ENCODE measurements at regions not wholly inside any gene's neighbourhood (a gene's known extent, or its start where the extent isn't known, plus 50 kb on each side); places are given as distances from the start of the nearest gene placed in this dataset.
A peak's percentile ranks its signal among the peaks of the same experiment; 100 is the strongest.

DNA sequence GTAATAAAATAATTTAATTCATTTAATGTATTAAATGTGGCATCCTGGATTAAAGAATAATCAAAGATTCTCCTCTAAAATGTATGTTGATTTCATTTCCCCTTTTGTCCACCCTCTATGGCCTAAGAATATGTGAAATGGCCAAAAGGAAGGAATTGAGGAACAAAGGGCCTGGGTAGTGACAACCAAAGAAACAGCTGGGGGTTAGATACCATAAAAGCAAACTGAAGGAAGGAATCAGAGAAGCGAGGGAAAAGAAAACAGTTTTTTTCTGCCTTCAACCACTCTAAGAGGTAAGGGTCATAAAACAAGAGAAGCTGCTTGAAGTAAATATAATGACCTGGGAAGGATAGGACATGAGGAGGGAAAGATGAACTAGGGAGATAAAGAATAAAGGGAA is 139.3 kb downstream of the FAM76B start:
- Mint-ChIP-seq H3K27ac (peak overlapping the region; percentile 62), H3K9me3 (no peaks in the 10 kb centered on the region), H3K36me3 (no peaks in the 10 kb centered on the region), H3K4me3 (no peak overlapping the region), H3K4me1 (peaks cover 40% of the 10 kb centered on the region), H3K27me3 (ENCODE audit: low read depth) (no peaks in the 10 kb centered on the region)
- TF ChIP-seq, protein P1, sequence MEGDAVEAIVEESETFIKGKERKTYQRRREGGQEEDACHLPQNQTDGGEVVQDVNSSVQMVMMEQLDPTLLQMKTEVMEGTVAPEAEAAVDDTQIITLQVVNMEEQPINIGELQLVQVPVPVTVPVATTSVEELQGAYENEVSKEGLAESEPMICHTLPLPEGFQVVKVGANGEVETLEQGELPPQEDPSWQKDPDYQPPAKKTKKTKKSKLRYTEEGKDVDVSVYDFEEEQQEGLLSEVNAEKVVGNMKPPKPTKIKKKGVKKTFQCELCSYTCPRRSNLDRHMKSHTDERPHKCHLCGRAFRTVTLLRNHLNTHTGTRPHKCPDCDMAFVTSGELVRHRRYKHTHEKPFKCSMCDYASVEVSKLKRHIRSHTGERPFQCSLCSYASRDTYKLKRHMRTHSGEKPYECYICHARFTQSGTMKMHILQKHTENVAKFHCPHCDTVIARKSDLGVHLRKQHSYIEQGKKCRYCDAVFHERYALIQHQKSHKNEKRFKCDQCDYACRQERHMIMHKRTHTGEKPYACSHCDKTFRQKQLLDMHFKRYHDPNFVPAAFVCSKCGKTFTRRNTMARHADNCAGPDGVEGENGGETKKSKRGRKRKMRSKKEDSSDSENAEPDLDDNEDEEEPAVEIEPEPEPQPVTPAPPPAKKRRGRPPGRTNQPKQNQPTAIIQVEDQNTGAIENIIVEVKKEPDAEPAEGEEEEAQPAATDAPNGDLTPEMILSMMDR (IDR thresholded peaks at IDR 0.05; ENCODE audit: unreplicated experiment) = no peak
- DNase-seq (ENCODE audit: low spot score in 2 of 2, unreplicated experiment in 2 of 2) = no peak

DNA sequence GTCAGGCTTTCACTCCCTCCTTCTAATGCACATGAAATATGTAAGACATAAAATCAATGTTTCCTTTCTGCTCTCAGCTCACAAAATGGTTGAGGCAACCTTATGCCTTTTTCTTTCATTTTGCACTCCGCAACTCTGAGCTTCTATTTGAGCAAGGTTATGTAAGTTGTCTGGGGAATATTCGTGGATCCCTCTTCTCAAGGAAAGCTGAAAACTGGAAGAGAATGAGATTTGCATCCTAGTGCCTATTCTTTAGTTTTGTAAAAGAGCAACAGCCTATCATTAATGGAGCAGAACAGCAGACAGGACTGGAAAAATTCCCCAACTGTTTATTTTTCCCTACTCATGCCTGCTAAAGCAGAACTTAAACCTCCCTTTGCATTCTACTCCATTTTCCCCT is 141.7 kb downstream of the FAM76B start:
- H3K4me1 Mint-ChIP-seq = peaks cover 34% of the 10 kb centered on the region
- H3K27ac Mint-ChIP-seq = peak overlapping the region; percentile 51
- H3K36me3 Mint-ChIP-seq = no peaks in the 10 kb centered on the region
- H3K27me3 Mint-ChIP-seq (ENCODE audit: low read depth) = no peaks in the 10 kb centered on the region
- H3K9me3 Mint-ChIP-seq = peaks cover 4% of the 10 kb centered on the region
- DNase-seq (ENCODE audit: low spot score in 2 of 2, unreplicated experiment in 2 of 2) = no peak
- TF ChIP-seq, protein P1 (IDR thresholded peaks at IDR 0.05; ENCODE audit: unreplicated experiment) = no peak
- H3K4me3 Mint-ChIP-seq = no peak overlapping the region

DNA sequence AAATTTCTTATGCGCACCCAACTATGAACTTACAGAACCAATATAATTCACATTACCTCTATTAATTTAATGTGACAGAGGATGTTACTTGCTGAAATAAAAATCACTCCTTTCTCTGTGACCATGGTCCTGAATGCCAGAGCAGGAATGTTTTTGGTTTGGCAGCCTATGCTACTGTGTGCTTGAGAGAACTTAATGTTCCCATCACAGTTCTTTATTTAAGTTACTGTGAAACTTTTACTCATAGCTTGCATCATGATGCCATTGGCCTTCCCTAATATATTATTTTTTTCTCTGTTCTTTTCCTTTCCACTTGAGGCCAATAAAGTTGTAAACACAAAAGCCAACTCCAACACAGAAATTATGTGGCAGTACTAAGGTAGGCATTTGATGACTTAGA is 142.2 kb downstream of the FAM76B start:
- Mint-ChIP-seq H3K4me3 (no peak overlapping the region), H3K27ac (no peak overlapping the region), H3K36me3 (no peaks in the 10 kb centered on the region), H3K27me3 (ENCODE audit: low read depth) (no peaks in the 10 kb centered on the region), H3K4me1 (peaks cover 28% of the 10 kb centered on the region), H3K9me3 (peaks cover 4% of the 10 kb centered on the region)
- DNase-seq (ENCODE audit: low spot score in 2 of 2, unreplicated experiment in 2 of 2) = no peak
- TF ChIP-seq, protein P1 (IDR thresholded peaks at IDR 0.05; ENCODE audit: unreplicated experiment) = no peak

DNA sequence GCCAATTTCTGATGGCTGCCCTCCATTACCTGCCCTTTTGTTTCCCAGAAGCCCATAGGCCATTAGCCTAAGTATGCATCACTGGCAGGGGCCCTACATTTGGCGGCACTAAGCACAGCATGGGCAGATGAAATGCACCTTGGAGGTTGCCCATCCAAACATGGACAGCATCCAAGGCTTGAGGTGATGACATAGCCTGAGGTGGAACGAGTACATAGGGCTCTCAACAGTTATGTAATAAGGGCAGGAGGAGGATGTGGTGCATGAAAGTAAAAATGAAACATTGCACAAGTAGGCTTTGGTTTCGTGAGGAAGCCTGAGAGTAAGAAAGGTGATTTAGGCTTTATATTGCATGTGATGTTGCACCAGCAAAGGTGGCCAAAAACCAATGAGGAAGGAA is 148.1 kb downstream of the FAM76B start:
- H3K36me3 Mint-ChIP-seq = peaks cover 5% of the 10 kb centered on the region
- DNase-seq (ENCODE audit: low spot score in 2 of 2, unreplicated experiment in 2 of 2) = no peak
- no peaks in the 10 kb centered on the region for H3K4me1 Mint-ChIP-seq
- H3K4me3 Mint-ChIP-seq = no peak overlapping the region
- TF ChIP-seq, protein P1 (IDR thresholded peaks at IDR 0.05; ENCODE audit: unreplicated experiment) = no peak
- no peak overlapping the region for H3K27ac Mint-ChIP-seq
- peaks cover 11% of the 10 kb centered on the region for H3K9me3 Mint-ChIP-seq
- H3K27me3 Mint-ChIP-seq (ENCODE audit: low read depth) = no peaks in the 10 kb centered on the region

DNA sequence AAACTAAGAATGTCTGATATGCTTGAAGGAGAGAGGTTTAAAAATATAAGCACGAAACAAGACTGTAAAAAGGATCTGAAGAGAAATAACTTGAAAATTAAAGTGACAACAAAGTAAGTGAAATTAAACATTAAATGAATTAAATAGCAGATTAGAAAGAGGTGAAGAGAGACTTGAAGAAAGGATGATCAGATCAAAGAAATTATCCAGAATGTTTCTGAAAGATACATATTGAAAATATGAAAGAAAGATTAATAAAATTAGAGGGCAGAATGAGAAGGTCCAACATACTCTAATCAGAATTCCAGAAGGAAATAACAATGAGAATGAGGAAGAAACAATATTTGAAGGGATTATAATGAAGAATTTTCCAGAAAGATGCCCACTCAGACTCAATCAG is 151.1 kb downstream of the FAM76B start:
- H3K27me3 Mint-ChIP-seq (ENCODE audit: low read depth) = no peaks in the 10 kb centered on the region
- no peaks in the 10 kb centered on the region for H3K4me1 Mint-ChIP-seq
- TF ChIP-seq, protein P1 (IDR thresholded peaks at IDR 0.05; ENCODE audit: unreplicated experiment) = no peak
- H3K4me3 Mint-ChIP-seq = no peak overlapping the region
- peaks cover 5% of the 10 kb centered on the region for H3K36me3 Mint-ChIP-seq
- H3K9me3 Mint-ChIP-seq = peaks cover 7% of the 10 kb centered on the region
- no peak overlapping the region for H3K27ac Mint-ChIP-seq
- DNase-seq (ENCODE audit: low spot score in 2 of 2, unreplicated experiment in 2 of 2) = no peak
